MM.1S (cell line): ENCODE measurements at regions not wholly inside any gene's neighbourhood (a gene's known extent, or its start where the extent isn't known, plus 50 kb on each side); places are given as distances from the start of the nearest gene placed in this dataset.

ENCODE experiments used
- DNase-seq: peaks from one replicate; pipeline ENCODE4 v3.0.0-alpha.2; 2015
- H2AFZ ChIP-seq: fragments of 300-600 bp; sonication (generic); 2 replicates; pipeline ENCODE4 v1.6.0; 2016; ENCODE audit warnings: antibody characterized with exemption, low read length
- H3F3A ChIP-seq: fragments of 300-600 bp; sonication (generic); 2 replicates; pipeline ENCODE4 v1.6.1; 2016; ENCODE audit warnings: mild to moderate bottlenecking, antibody characterized with exemption, low read length, moderate library complexity, mixed read lengths; ENCODE audit not compliant: insufficient read depth
- H3K27ac ChIP-seq: fragments of 300-600 bp; sonication (generic); 2 replicates; pipeline ENCODE4 v1.5.1; 2016; ENCODE audit warnings: mild to moderate bottlenecking, low read length
- H3K27me3 ChIP-seq: fragments of 300-600 bp; sonication (generic); replicated peaks from 2 replicates; pipeline ENCODE4 v1.6.0; 2016; ENCODE audit warnings: low read length; ENCODE audit not compliant: insufficient read depth
- H3K36me3 ChIP-seq: fragments of 300-600 bp; sonication (generic); replicated peaks from 2 replicates; pipeline ENCODE4 v1.6.1; 2016; ENCODE audit warnings: mild to moderate bottlenecking, low read length, mixed read lengths; ENCODE audit not compliant: insufficient read depth
- H3K4me1 ChIP-seq: fragments of 300-600 bp; sonication (generic); 2 replicates; pipeline ENCODE4 v1.6.1; 2016; ENCODE audit warnings: low read length, mixed read lengths
- H3K4me2 ChIP-seq: fragments of 300-600 bp; sonication (generic); 2 replicates; pipeline ENCODE4 v1.6.0; 2016; ENCODE audit warnings: low read depth, low read length
- H3K4me3 ChIP-seq: fragments of 300-600 bp; sonication (generic); 2 replicates; pipeline ENCODE4 v1.5.1; 2016; ENCODE audit warnings: low read length, mixed read lengths
- H3K79me2 ChIP-seq: fragments of 300-600 bp; sonication (generic); 2 replicates; pipeline ENCODE4 v1.6.1; 2016; ENCODE audit warnings: mixed run types, low read length, mixed read lengths
- H3K9ac ChIP-seq: fragments of 300-600 bp; sonication (generic); 2 replicates; pipeline ENCODE4 v1.6.1; 2016; ENCODE audit warnings: low read length, mixed read lengths
- H3K9me2 ChIP-seq: fragments of 300-600 bp; sonication (generic); replicated peaks from 2 replicates; pipeline ENCODE4 v1.6.1; 2016; ENCODE audit warnings: mild to moderate bottlenecking, low read length, mixed read lengths; ENCODE audit not compliant: insufficient read depth
- H3K9me3 ChIP-seq: fragments of 300-600 bp; sonication (generic); replicated peaks from 2 replicates; pipeline ENCODE4 v1.6.1; 2016; ENCODE audit warnings: mild to moderate bottlenecking, low read length, mixed read lengths; ENCODE audit not compliant: insufficient read depth
- H4K20me1 ChIP-seq: fragments of 300-600 bp; sonication (generic); 2 replicates; pipeline ENCODE4 v1.6.1; 2016; ENCODE audit warnings: mild to moderate bottlenecking, low read length, moderate library complexity, mixed read lengths; ENCODE audit not compliant: insufficient read depth
- CTCF ChIP-seq: fragments of 300-600 bp; sonication (generic); IDR thresholded peaks from 2 replicates; pipeline ENCODE4 v1.5.1; 2016; ENCODE audit warnings: antibody characterized with exemption, low read length, mixed read lengths
- EZH2 ChIP-seq: fragments of 300-600 bp; sonication (generic); optimal IDR thresholded peaks from 2 replicates; pipeline ENCODE3; 2017; ENCODE audit warnings: low read depth, mild to moderate bottlenecking, antibody characterized with exemption, low read length, mixed read lengths
- EZH2phosphoT487 ChIP-seq: fragments of 300-600 bp; sonication (generic); IDR thresholded peaks from 2 replicates; pipeline ENCODE4 v1.6.1; 2018; ENCODE audit warnings: antibody characterized with exemption, low read length

GRCh38 chr4:19850909-19851308 is 400.8 kb upstream of the SLIT2 start:
- Histone ChIP-seq H2AFZ (no peak overlapping the region), H3K4me2 (no peak overlapping the region), H3K79me2 (no peaks in the 10 kb centered on the region), H4K20me1 (no peaks in the 10 kb centered on the region), H3K4me1 (no peaks in the 10 kb centered on the region), H3K27me3 (no peaks in the 10 kb centered on the region), H3K9me3 (no peaks in the 10 kb centered on the region), H3F3A (no peaks in the 10 kb centered on the region), H3K9me2 (no peaks in the 10 kb centered on the region), H3K9ac (no peak overlapping the region), H3K27ac (no peak overlapping the region), H3K4me3 (no peak overlapping the region), H3K36me3 (no peaks in the 10 kb centered on the region)
- DNase-seq = no peak
- no peak for TF ChIP-seq CTCF
- TF ChIP-seq EZH2 = no peak
- TF ChIP-seq EZH2phosphoT487 = no peak

GRCh38 chr4:19844446-19844845 is 407.3 kb upstream of the SLIT2 start:
- no peak for DNase-seq
- Histone ChIP-seq H3K4me1 (no peaks in the 10 kb centered on the region), H3K9ac (no peak overlapping the region), H3K27ac (no peak overlapping the region), H3F3A (no peaks in the 10 kb centered on the region), H4K20me1 (no peaks in the 10 kb centered on the region), H3K9me3 (no peaks in the 10 kb centered on the region), H3K9me2 (no peaks in the 10 kb centered on the region), H3K4me3 (no peak overlapping the region), H2AFZ (no peak overlapping the region), H3K4me2 (no peak overlapping the region), H3K27me3 (no peaks in the 10 kb centered on the region), H3K36me3 (no peaks in the 10 kb centered on the region), H3K79me2 (no peaks in the 10 kb centered on the region)
- no peak for TF ChIP-seq CTCF
- no peak for TF ChIP-seq EZH2
- TF ChIP-seq EZH2phosphoT487 = no peak

- H3K36me3 ChIP-seq = no peaks in the 10 kb centered on the region
- no peaks in the 10 kb centered on the region for H3K4me1 ChIP-seq
- no peak for TF ChIP-seq CTCF
- no peak for TF ChIP-seq EZH2
- TF ChIP-seq EZH2phosphoT487 = no peak
- H3F3A ChIP-seq = no peaks in the 10 kb centered on the region
- H3K27ac ChIP-seq = no peak overlapping the region
- no peaks in the 10 kb centered on the region for H3K27me3 ChIP-seq
- DNase-seq = no peak
- H3K79me2 ChIP-seq = no peaks in the 10 kb centered on the region
- no peak overlapping the region for H2AFZ ChIP-seq
- no peaks in the 10 kb centered on the region for H4K20me1 ChIP-seq
- H3K9ac ChIP-seq = no peak overlapping the region
- no peak overlapping the region for H3K4me3 ChIP-seq
- no peaks in the 10 kb centered on the region for H3K9me2 ChIP-seq
- H3K4me2 ChIP-seq = no peak overlapping the region
- no peaks in the 10 kb centered on the region for H3K9me3 ChIP-seq
Observed at GRCh38 chr4:19842471-19842870, 409.2 kb upstream of the SLIT2 start.
